HG02973 (cell line): ENCODE measurements at regions not wholly inside any gene's neighbourhood (a gene's known extent, or its start where the extent isn't known, plus 50 kb on each side); places are given as distances from the start of the nearest gene placed in this dataset.

Experiments used
- ATAC-seq: cut with Tn5 transposase; IDR thresholded peaks from one replicate; pipeline ENCODE4 v1.9.1; 2021; ENCODE audit warnings: moderate library complexity; ENCODE audit not compliant: unreplicated experiment

- ATAC-seq = no peak
Observed at GRCh38 chr5:121296356-121296755, 555.3 kb upstream of the FTMT start.

- no peak for ATAC-seq
Observed at GRCh38 chr5:121299153-121299552, 552.5 kb upstream of the FTMT start.

- no peak for ATAC-seq
Observed at GRCh38 chr5:121304838-121305237, 546.8 kb upstream of the FTMT start.

GRCh38 chr5:121313886-121314285 lies 537.8 kb upstream of the FTMT start:
- no peak for ATAC-seq

GRCh38 chr5:121315786-121316185 lies 535.9 kb upstream of the FTMT start:
- ATAC-seq = no peak

- no peak for ATAC-seq
Observed at GRCh38 chr5:121319292-121319691, 532.4 kb upstream of the FTMT start.

- ATAC-seq = no peak
Observed at GRCh38 chr5:121325930-121326329, 525.8 kb upstream of the FTMT start.

GRCh38 chr5:121350181-121350930 lies 501.3 kb upstream of the FTMT start:
- no peak for ATAC-seq

- no peak for ATAC-seq
Observed at GRCh38 chr5:121366515-121366914, 485.2 kb upstream of the FTMT start.

GRCh38 chr5:121373371-121373770 lies 478.3 kb upstream of the FTMT start:
- ATAC-seq = no peak

- ATAC-seq = no peak
Observed at GRCh38 chr5:121377461-121377860, 474.2 kb upstream of the FTMT start.

- no peak for ATAC-seq
Observed at GRCh38 chr5:121378046-121378445, 473.6 kb upstream of the FTMT start.

- ATAC-seq = no peak
Observed at GRCh38 chr5:121378559-121379359, 472.9 kb upstream of the FTMT start.

GRCh38 chr5:121380066-121380465 lies 471.6 kb upstream of the FTMT start:
- ATAC-seq = no peak

GRCh38 chr5:121384359-121384758 lies 467.3 kb upstream of the FTMT start:
- no peak for ATAC-seq

- no peak for ATAC-seq
Observed at GRCh38 chr5:121386334-121386733, 465.3 kb upstream of the FTMT start.

GRCh38 chr5:121396716-121397115 lies 455.0 kb upstream of the FTMT start:
- no peak for ATAC-seq

GRCh38 chr5:121399879-121400278 lies 451.8 kb upstream of the FTMT start:
- ATAC-seq = peak; percentile 78

GRCh38 chr5:121408778-121409177 lies 442.9 kb upstream of the FTMT start:
- ATAC-seq = no peak

- no peak for ATAC-seq
Observed at GRCh38 chr5:121415270-121415669, 436.4 kb upstream of the FTMT start.

- no peak for ATAC-seq
Observed at GRCh38 chr5:121421646-121422045, 430.0 kb upstream of the FTMT start.

GRCh38 chr5:121424976-121425375 lies 426.7 kb upstream of the FTMT start:
- no peak for ATAC-seq
